K562 (cell line): ENCODE measurements at regions not wholly inside any gene's neighbourhood (a gene's known extent, or its start where the extent isn't known, plus 50 kb on each side); places are given as distances from the start of the nearest gene placed in this dataset.

Experiments used
- ATAC-seq: fragments of 200-7000 bp; cut with Tn5 transposase; 3 replicates; pipeline ENCODE4 v1.9.1; 2020; ENCODE audit warnings: moderate library complexity
- BruUV-seq: library from RNA; stranded (reverse); fragments of 400-500 nt; replicated peaks from 2 replicates; lab custom pipeline; 2021; lab: Mats Ljungman, UMichigan
- CTCF ChIA-PET: fragments of 300-600 bp; formaldehyde crosslinking; extraction: SDS; loops from one replicate; lab custom pipeline; 2021; ENCODE audit warnings: low intra/inter-chr PET ratio; lab: Yijun Ruan, JAX
- POLR2A ChIA-PET: fragments of 300-600, 350-650 bp; sonication (Branson Sonifier 250); formaldehyde crosslinking; extraction: SDS; loops from one replicate; lab custom pipeline; 2021; ENCODE audit warnings: antibody characterized with exemption, inconsistent platforms; lab: Yijun Ruan, JAX
- DNase-seq, 4 experiments: peaks; one replicate each; pipeline versions ENCODE4 v3.0.0 to v3.0.0-alpha.2; 2011 to 2018; ENCODE audit warnings: low spot score in 3 of 4, mixed read lengths in 3 of 4; ENCODE audit errors: extremely low read depth in 1 of 4
- FAIRE-seq: peaks from 2 replicates; lab custom pipeline; 2011; peaks lifted over from hg19 to GRCh38; lab: Jason Lieb, UNC
- H2AFZ ChIP-seq: 2 replicates; pipeline ENCODE4 v1.6.0; 2011; ENCODE audit warnings: low read depth, low read length, control low read depth, inconsistent platforms
- H3K27ac ChIP-seq: fragments of 200-600 bp; 3 replicates; pipeline ENCODE4 v1.8.0; 2011; ENCODE audit warnings: low read depth, mild to moderate bottlenecking, control low read depth, inconsistent platforms, low read length, moderate library complexity, mixed read lengths; ENCODE audit errors: extremely low read depth
- H3K27me3 ChIP-seq, 2 experiments: fragments of 300-600 bp in 1 of 2; 2 replicates in 1 of 2; 3 replicates in 1 of 2; pipeline versions ENCODE4 v1.6.0 to v1.8.0; 2011; ENCODE audit warnings: inconsistent platforms in 2 of 2, low read length in 2 of 2, mild to moderate bottlenecking in 1 of 2, mixed read lengths in 1 of 2, moderate library complexity in 1 of 2; ENCODE audit not compliant: control insufficient read depth in 2 of 2, insufficient read depth in 2 of 2
- H3K36me3 ChIP-seq: fragments of 300-600 bp; 3 replicates; pipeline ENCODE4 v1.8.0; 2011; ENCODE audit warnings: mild to moderate bottlenecking, low read length, inconsistent platforms; ENCODE audit not compliant: control insufficient read depth, insufficient read depth
- H3K4me1 ChIP-seq, 2 experiments: fragments of 200-600 bp in 1 of 2; replicated peaks in 1 of 2; 2 replicates in 1 of 2; 3 replicates in 1 of 2; pipeline versions ENCODE4 v1.5.1 to v1.8.0; 2011; ENCODE audit warnings: inconsistent platforms in 2 of 2, low read length in 2 of 2, mild to moderate bottlenecking in 1 of 2, mixed read lengths in 1 of 2, moderate library complexity in 1 of 2; ENCODE audit not compliant: control insufficient read depth in 2 of 2, insufficient read depth in 2 of 2
- H3K4me2 ChIP-seq: 2 replicates; pipeline ENCODE4 v1.6.1; 2011; ENCODE audit warnings: low read length, control low read depth, inconsistent platforms, mixed read lengths; ENCODE audit not compliant: insufficient read depth
- H3K4me3 ChIP-seq: fragments of 200-600 bp; sonication (generic), shearing (Covaris generic); 2 replicates; pipeline ENCODE4 v1.5.1; 2016; ENCODE audit warnings: control low read depth, inconsistent platforms
- H3K79me2 ChIP-seq: fragments of 200-600 bp; 3 replicates; pipeline ENCODE4 v1.8.0; 2011; ENCODE audit warnings: low read length, inconsistent platforms; ENCODE audit not compliant: control insufficient read depth, insufficient read depth
- H3K9ac ChIP-seq, 2 experiments: 2 replicates each; pipeline versions ENCODE4 v1.6.0 to v1.6.1; 2011; ENCODE audit warnings: low read depth in 2 of 2, low read length in 2 of 2, control low read depth in 1 of 2, inconsistent platforms in 1 of 2, mild to moderate bottlenecking in 1 of 2, mixed read lengths in 1 of 2; ENCODE audit not compliant: insufficient read depth in 1 of 2
- H3K9me1 ChIP-seq: one replicate; pipeline ENCODE4 v1.6.0; 2011; ENCODE audit warnings: inconsistent platforms, mild to moderate bottlenecking, low read length, moderate library complexity; ENCODE audit not compliant: control insufficient read depth, insufficient read depth
- H3K9me3 ChIP-seq: replicated peaks from 2 replicates; pipeline ENCODE4 v1.5.1; 2011; ENCODE audit warnings: low read depth, low read length, inconsistent platforms; ENCODE audit not compliant: control insufficient read depth, insufficient read depth
- H4K20me1 ChIP-seq: replicated peaks from 2 replicates; pipeline ENCODE4 v1.6.1; 2011; ENCODE audit warnings: low read length, inconsistent platforms, mixed read lengths; ENCODE audit not compliant: control insufficient read depth, insufficient read depth
- BCL6 ChIP-seq: fragments of 250-450 bp; sonication (Bioruptor Pico); IDR thresholded peaks from 2 replicates; pipeline ENCODE4 v1.4.0; 2020
- CBX1 ChIP-seq: sonication (generic); IDR thresholded peaks from 2 replicates; pipeline ENCODE4 v1.6.1; 2016; ENCODE audit warnings: antibody characterized with exemption, low read depth, mild to moderate bottlenecking
- CHD2 ChIP-seq: IDR thresholded peaks from 2 replicates; pipeline ENCODE4 v1.6.1; 2011; ENCODE audit warnings: low read depth, low read length
- CTCF ChIP-seq, 3 experiments: IDR thresholded peaks in 2 of 3; conservative IDR thresholded peaks in 1 of 3; 2 replicates each; pipeline ENCODE4 v1.5.1; 2011 to 2012; ENCODE audit warnings: low read length in 3 of 3, mild to moderate bottlenecking in 3 of 3, control low read depth in 2 of 3, improper control_type of control experiment in 1 of 3, inconsistent platforms in 1 of 3, low read depth in 1 of 3, mixed read lengths in 1 of 3, moderate library complexity in 1 of 3; ENCODE audit not compliant: insufficient read depth in 2 of 3
- EGR1 ChIP-seq: fragments of 450-650 bp; conservative IDR thresholded peaks from 2 replicates; pipeline ENCODE4 v1.6.1; 2017; ENCODE audit warnings: mild to moderate bottlenecking
- HDGF ChIP-seq: fragments of 450-650 bp; IDR thresholded peaks from 2 replicates; pipeline ENCODE4 v1.6.1; 2016
- HINFP ChIP-seq: fragments of 450-650 bp; conservative IDR thresholded peaks from 2 replicates; pipeline ENCODE4 v1.6.1; 2016; ENCODE audit warnings: missing genetic modification characterization, low read depth, mild to moderate bottlenecking, control low read depth, missing compliant biosample characterization
- IRF9 ChIP-seq: fragments of 450-650 bp; IDR thresholded peaks from 2 replicates; pipeline ENCODE4 v1.6.1; 2016; ENCODE audit warnings: missing biosample characterization, missing genetic modification characterization
- KDM4B ChIP-seq, 2 experiments: fragments of 450-650 bp in 1 of 2; sonication (generic) in 1 of 2; IDR thresholded peaks; 2 replicates each; pipeline ENCODE4 v1.6.1; 2016 to 2017; ENCODE audit warnings: borderline replicate concordance in 2 of 2, antibody characterized with exemption in 1 of 2, low read depth in 1 of 2, mild to moderate bottlenecking in 1 of 2
- NR2C2 ChIP-seq, 2 experiments: fragments of 200-800 bp in 1 of 2; sonication (Bioruptor generic) in 1 of 2; sonication (generic) in 1 of 2; formaldehyde crosslinking in 1 of 2; IDR thresholded peaks; 2 replicates each; pipeline versions ENCODE4 v1.6.1 to v1.8.0; 2016 to 2022; ENCODE audit warnings: mild to moderate bottlenecking in 1 of 2, missing compliant biosample characterization in 1 of 2, missing genetic modification characterization in 1 of 2, missing genetic modification reagents in 1 of 2
- NR2F6 ChIP-seq: fragments of 450-650 bp; formaldehyde crosslinking; IDR thresholded peaks from 2 replicates; pipeline ENCODE4 v1.4.0; 2020; ENCODE audit warnings: mild to moderate bottlenecking
- PTBP1 ChIP-seq: fragments of 200-400 bp; formaldehyde crosslinking; IDR thresholded peaks from 2 replicates; pipeline ENCODE4 v1.6.1; 2017; ENCODE audit warnings: low read depth, low read length
- WGBS: fragments of 100-300 bp; shearing (Covaris generic); methylation state at CpG from one replicate; pipeline ENCODE4 v1.1.6; 2016; ENCODE audit warnings: low coverage, mixed read lengths; ENCODE audit not compliant: insufficient coverage; ENCODE audit errors: missing lambda C conversion rate; 5-methylcytosine and 5-hydroxymethylcytosine counted together
- in situ Hi-C: fragments of 300-500 bp; cut with MboI; formaldehyde crosslinking; loops from 4 replicates; pipeline ENCODE4 v1.15.0; 2018; ENCODE audit warnings: inconsistent platforms, mixed read lengths
- intact Hi-C: fragments of 100-400 bp; cut with micrococcal nuclease; formaldehyde crosslinking; loops from 2 replicates; pipeline ENCODE4 v1.14.2; 2022

GRCh38 chr14:76664790-76665189, 96.5 kb upstream of the VASH1 start:
- H3K4me2 ChIP-seq: no peak overlapping the region
- ChIA-PET POLR2A (no interaction called here), CTCF (no interaction called here)
- H2AFZ ChIP-seq: no peak overlapping the region
- H3K4me1 ChIP-seq: no peaks in the 10 kb centered on the region; a peak in 1 of 5 replicates
- FAIRE-seq (no peak), DNase-seq (no peak), ATAC-seq (no peak)
- H3K4me3 ChIP-seq: no peak overlapping the region
- no TSS peak for BruUV-seq
- 0% methylated on average over 4 of the region's 4 CpGs for WGBS
- H3K9me3 ChIP-seq: no peaks in the 10 kb centered on the region
- in situ Hi-C loops (no loop called here), intact Hi-C loops (no loop called here)
- TF ChIP-seq KDM4B (IDR thresholded peaks at IDR 0.05; ENCODE audit: borderline replicate concordance in 2 of 2, low read depth in 1 of 2) (no peak), CTCF (IDR thresholded peaks at IDR 0.05 in 2 of 3, conservative IDR thresholded peaks at IDR 0.05 in 1 of 3; ENCODE audit: insufficient read depth in 2 of 3, low read depth in 1 of 3, low read length in 3 of 3) (no peak), EGR1 (no peak), HDGF (no peak), BCL6 (no peak), CHD2 (no peak), CBX1 (no peak), NR2F6 (no peak), NR2C2 (CRISPR knock-in tag; IDR thresholded peaks at IDR 0.05) (no peak), NR2C2 (tag; IDR thresholded peaks at IDR 0.05) (no peak), HINFP (tag) (no peak), PTBP1 (no peak), IRF9 (tag) (no peak)
- no peaks in the 10 kb centered on the region for H4K20me1 ChIP-seq
- no peaks in the 10 kb centered on the region for H3K9me1 ChIP-seq
- no peak overlapping the region for H3K9ac ChIP-seq
- no peaks in the 10 kb centered on the region for H3K79me2 ChIP-seq
- H3K27me3 ChIP-seq: no peaks in the 10 kb centered on the region; a peak in 2 of 5 replicates
- no peaks in the 10 kb centered on the region for H3K36me3 ChIP-seq
- no peak overlapping the region for H3K27ac ChIP-seq
